ENCODE measurements at regions not wholly inside any gene's neighbourhood (a gene's known extent, or its start where the extent isn't known, plus 50 kb on each side); places are given as distances from the start of the nearest gene placed in this dataset.

GRCh38 chr5:6083311-6083978 lies 294.9 kb downstream of the MED10 start:
- no peak for DNase-seq
- no peak overlapping the region for H2AFZ ChIP-seq (ENCODE audit: low read length)
- no peak overlapping the region for H3K27ac ChIP-seq (ENCODE audit: low read length)
- no peak overlapping the region for H3K4me3 ChIP-seq (ENCODE audit: low read length)
- H4K20me1 ChIP-seq (ENCODE audit: insufficient read depth, low read length) = no peaks in the 10 kb centered on the region
- H3F3A ChIP-seq (ENCODE audit: insufficient read depth, low read length) = no peaks in the 10 kb centered on the region
- no peaks in the 10 kb centered on the region for H3K36me3 ChIP-seq (replicated peaks; ENCODE audit: insufficient read depth, low read length)
- H3K27me3 ChIP-seq (replicated peaks; ENCODE audit: insufficient read depth, low read length) = no peaks in the 10 kb centered on the region
- H3K4me1 ChIP-seq (ENCODE audit: low read length) = no peaks in the 10 kb centered on the region
- no peak overlapping the region for H3K4me2 ChIP-seq (ENCODE audit: low read depth, low read length)
- no peaks in the 10 kb centered on the region for H3K9me3 ChIP-seq (replicated peaks; ENCODE audit: insufficient read depth, low read length)
- no peaks in the 10 kb centered on the region for H3K9me2 ChIP-seq (replicated peaks; ENCODE audit: insufficient read depth, low read length)
- TF ChIP-seq CTCF (IDR thresholded peaks at IDR 0.05; ENCODE audit: low read length) = no peak
- no peak overlapping the region for H3K9ac ChIP-seq (ENCODE audit: low read length)
- no peaks in the 10 kb centered on the region for H3K79me2 ChIP-seq (ENCODE audit: low read length)

- no peak overlapping the region for H3K4me2 ChIP-seq (ENCODE audit: low read depth, low read length)
- no peak overlapping the region for H3K4me3 ChIP-seq (ENCODE audit: low read length)
- no peak for TF ChIP-seq EZH2phosphoT487 (IDR thresholded peaks at IDR 0.05; ENCODE audit: low read length)
- no peak for TF ChIP-seq CTCF (IDR thresholded peaks at IDR 0.05; ENCODE audit: low read length)
- no peak for TF ChIP-seq EZH2 (optimal IDR thresholded peaks at IDR 0.05; ENCODE audit: low read depth, low read length)
These were observed 295.7 kb downstream of the MED10 start for GRCh38 chr5:6082685-6083084.

GRCh38 chr5:6081727-6082210 lies 296.6 kb downstream of the MED10 start:
- Histone ChIP-seq H3K4me1 (ENCODE audit: low read length) (no peaks in the 10 kb centered on the region), H2AFZ (ENCODE audit: low read length) (no peak overlapping the region), H4K20me1 (ENCODE audit: insufficient read depth, low read length) (no peaks in the 10 kb centered on the region), H3K9ac (ENCODE audit: low read length) (no peak overlapping the region), H3K9me3 (replicated peaks; ENCODE audit: insufficient read depth, low read length) (no peaks in the 10 kb centered on the region), H3K4me3 (ENCODE audit: low read length) (no peak overlapping the region), H3F3A (ENCODE audit: insufficient read depth, low read length) (no peaks in the 10 kb centered on the region), H3K79me2 (ENCODE audit: low read length) (no peaks in the 10 kb centered on the region), H3K9me2 (replicated peaks; ENCODE audit: insufficient read depth, low read length) (no peaks in the 10 kb centered on the region), H3K36me3 (replicated peaks; ENCODE audit: insufficient read depth, low read length) (no peaks in the 10 kb centered on the region), H3K4me2 (ENCODE audit: low read depth, low read length) (no peak overlapping the region), H3K27ac (ENCODE audit: low read length) (no peak overlapping the region), H3K27me3 (replicated peaks; ENCODE audit: insufficient read depth, low read length) (no peaks in the 10 kb centered on the region)
- TF ChIP-seq EZH2phosphoT487 (IDR thresholded peaks at IDR 0.05; ENCODE audit: low read length) (no peak), CTCF (IDR thresholded peaks at IDR 0.05; ENCODE audit: low read length) (no peak), EZH2 (optimal IDR thresholded peaks at IDR 0.05; ENCODE audit: low read depth, low read length) (no peak)
- no peak for DNase-seq

More at GRCh38 chr5:6082685-6083084, 295.7 kb downstream of the MED10 start:
- no peaks in the 10 kb centered on the region for H3F3A ChIP-seq (ENCODE audit: insufficient read depth, low read length)
- H3K36me3 ChIP-seq (replicated peaks; ENCODE audit: insufficient read depth, low read length) = no peaks in the 10 kb centered on the region
- no peak overlapping the region for H2AFZ ChIP-seq (ENCODE audit: low read length)
- no peak for DNase-seq
- H3K27ac ChIP-seq (ENCODE audit: low read length) = no peak overlapping the region
- H3K9ac ChIP-seq (ENCODE audit: low read length) = no peak overlapping the region
- H3K27me3 ChIP-seq (replicated peaks; ENCODE audit: insufficient read depth, low read length) = no peaks in the 10 kb centered on the region
- H3K9me2 ChIP-seq (replicated peaks; ENCODE audit: insufficient read depth, low read length) = no peaks in the 10 kb centered on the region
- H3K4me1 ChIP-seq (ENCODE audit: low read length) = no peaks in the 10 kb centered on the region
- H3K79me2 ChIP-seq (ENCODE audit: low read length) = no peaks in the 10 kb centered on the region
- H3K9me3 ChIP-seq (replicated peaks; ENCODE audit: insufficient read depth, low read length) = no peaks in the 10 kb centered on the region
- no peaks in the 10 kb centered on the region for H4K20me1 ChIP-seq (ENCODE audit: insufficient read depth, low read length)

Measured in MM.1S (cell line).